HG03520 (cell line): ENCODE measurements at regions not wholly inside any gene's neighbourhood (a gene's known extent, or its start where the extent isn't known, plus 50 kb on each side); places are given as distances from the start of the nearest gene placed in this dataset.
"Not testable (repeated sequence)": the region's sequence is repeated elsewhere in the genome, so short reads cannot be mapped to it uniquely, and the experiment has no call there.

Source experiments
- ATAC-seq: cut with Tn5 transposase; IDR thresholded peaks from one replicate; pipeline ENCODE4 v1.9.1; 2021; ENCODE audit warnings: mild to moderate bottlenecking, moderate library complexity; ENCODE audit not compliant: unreplicated experiment

DNA sequence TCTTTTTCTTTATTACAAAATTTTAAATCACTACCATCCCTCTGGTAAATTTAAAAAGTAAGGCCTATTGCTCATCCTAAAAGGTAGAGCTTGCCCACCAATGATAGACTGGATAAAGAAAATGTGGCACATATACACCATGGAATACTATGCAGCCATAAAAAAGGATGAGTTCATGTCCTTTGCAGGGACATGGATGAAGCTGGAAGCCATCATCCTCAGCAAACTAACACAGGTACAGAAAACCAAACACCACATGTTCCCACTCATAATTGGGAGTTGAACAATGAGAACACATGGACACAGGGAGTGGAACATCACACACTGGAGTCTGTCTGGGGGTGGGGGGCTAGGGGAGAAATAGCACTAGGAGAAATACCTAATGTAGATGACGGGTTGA is 155.2 kb upstream of the NOCT start:
- ATAC-seq, result not testable (repeated sequence)

DNA sequence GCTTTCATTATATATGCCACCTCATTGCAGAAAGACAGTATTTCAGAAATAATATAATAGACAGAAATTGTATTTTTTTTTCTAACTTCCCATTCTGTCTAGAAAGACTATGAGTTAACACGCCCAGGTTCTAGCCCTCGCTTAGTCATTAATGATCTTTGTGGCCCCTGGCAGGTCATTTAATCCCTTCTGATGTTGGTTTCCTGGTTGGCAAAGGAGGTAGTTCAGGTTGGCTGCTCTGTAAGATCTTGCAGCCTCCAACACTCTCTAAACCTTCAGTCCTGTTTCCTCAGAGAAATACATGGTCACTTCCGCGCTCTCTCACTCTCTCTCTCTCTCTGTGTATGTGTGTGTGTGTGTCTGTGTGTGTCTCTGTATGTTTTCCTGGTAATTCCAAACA is 156.3 kb upstream of the NOCT start:
- no peak for ATAC-seq

DNA sequence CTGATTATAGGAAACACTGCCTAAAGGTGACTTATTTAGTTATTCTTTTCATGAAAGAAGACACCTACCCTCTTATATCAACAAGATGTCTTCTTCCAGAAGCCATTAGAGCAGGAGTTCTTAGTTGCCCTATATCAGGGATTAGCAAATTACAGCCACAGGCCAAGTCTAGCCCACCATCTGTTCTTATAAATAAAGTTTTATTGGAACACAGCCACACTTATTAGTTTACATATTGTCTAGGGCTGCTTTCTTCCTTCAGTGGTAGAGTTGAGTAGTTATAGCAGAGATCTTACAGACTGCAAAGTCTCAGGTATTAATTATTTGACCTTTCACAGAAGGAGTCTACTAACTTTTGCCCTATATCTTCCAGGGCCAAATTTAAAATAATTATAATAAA is 157.2 kb upstream of the NOCT start:
- no peak for ATAC-seq

DNA sequence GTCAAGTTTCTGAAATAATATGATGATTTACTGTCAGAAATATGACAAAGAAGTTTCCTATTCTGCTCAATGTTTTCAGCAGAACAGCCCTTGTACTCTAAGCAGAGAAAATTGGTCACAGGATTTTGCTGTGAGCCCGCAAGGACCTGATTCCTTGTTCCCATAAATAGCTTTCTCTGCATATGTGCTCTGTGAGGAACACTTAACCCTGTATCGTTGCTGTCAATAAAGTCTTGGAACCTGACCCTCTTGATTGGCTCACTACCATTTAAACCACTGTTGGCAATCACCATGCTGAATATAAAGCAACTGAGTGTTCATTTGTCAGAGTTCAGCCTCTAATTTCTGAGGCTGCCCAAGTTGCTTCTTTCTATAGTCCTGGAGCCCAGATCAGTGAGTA is 158.2 kb upstream of the NOCT start:
- ATAC-seq, result no peak

DNA sequence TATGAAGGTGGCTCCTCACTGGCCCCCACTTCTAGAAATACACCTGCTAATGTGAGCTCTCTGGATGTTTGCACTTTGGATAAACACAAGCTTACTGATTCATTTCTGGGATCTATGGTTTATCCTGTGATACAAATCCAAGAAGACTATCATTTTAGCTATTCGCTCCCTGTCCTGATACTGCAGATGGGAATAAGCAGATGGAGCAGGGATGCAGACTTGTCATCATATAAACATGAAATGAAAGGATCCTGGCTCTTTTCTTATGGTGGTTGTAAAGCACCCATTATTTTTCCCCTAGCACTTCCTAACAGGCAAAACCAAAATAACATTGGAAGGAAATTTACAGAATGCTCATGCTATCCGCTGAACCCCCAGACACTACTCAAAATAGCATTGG is 162.9 kb upstream of the NOCT start:
- ATAC-seq, result no peak

DNA sequence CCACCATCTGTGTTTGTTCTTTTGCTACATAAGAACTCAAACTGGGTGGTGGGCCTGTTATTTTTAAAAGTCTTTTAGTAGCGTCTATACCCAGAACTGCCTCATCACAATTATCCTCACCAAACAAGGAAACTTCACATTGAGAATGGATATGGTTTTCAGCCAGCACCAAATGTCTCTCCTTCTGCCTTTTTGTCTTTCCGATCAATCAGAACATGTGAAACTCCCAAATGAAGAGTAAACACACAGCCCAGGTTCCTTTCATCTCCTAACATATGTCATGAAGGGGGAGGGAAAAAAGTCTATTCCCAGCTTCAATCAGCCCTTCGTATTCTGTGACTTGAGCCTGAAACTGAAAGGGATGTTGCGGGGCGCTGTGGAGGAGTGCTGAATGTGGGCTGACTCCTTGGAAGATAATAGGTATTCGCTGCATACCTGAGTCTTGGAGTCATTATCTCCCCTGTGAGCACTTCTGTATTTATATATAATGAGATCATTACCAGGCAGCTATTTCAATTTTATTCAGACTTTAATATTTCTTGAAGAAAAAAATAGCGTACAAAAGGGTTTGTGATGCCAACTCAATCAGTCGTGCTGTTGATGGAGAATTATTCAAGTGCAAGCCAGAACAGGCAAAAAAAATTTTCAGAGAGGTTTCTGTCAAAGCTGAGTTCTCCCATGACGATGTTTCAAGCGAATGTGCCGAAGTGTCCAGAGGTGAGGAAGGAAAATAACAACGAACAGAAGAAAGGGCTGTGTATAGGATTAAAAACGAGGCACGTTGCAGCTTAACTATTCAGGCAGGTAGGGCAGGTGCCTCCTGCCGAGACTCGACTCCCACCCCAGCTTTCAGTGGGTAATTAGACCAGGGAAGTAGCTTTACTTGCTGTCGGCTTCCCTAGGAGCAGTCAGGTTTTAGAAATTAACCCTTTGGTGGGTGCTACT is 163.9 kb upstream of the NOCT start:
- no peak for ATAC-seq

DNA sequence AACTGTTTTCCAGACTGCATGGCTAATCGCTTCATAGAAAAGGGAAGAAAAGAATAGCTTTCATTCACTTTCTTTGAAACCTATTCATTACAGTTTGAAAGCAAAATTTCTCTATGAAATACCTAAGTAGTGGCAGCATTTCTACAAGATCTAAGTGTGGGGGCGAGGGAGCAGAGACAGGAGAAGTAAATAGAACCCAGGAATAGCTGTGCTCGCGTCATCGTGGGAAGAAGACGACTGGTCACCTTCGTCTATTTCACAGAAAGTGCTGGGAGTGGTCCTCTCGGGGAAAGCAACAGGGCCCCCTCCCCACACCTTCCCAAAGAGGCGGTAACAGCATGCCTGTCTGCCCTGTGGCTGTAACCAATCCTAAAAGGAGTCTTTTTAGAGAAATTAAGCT is 169.9 kb upstream of the NOCT start:
- ATAC-seq, result no peak

DNA sequence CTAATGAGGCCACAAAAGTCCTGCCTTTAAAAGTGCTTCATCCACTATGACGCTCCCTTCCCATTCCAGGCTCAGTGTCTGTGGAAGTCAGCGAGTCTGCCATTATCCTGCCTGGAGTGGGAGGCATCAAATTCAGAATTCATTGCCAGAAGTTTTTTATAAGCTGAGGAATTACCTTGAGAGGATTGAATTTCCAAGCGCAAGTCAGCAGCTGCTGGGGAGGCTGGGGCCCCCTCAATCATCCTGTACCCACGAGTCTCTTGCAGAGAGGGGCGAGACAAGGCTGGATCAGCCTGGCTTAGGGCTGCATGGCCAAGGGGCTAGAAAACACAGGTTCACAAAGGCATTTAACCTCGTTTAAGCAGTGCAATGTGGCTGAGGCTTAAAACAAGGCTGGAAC is 170.5 kb upstream of the NOCT start:
- ATAC-seq, result no peak

DNA sequence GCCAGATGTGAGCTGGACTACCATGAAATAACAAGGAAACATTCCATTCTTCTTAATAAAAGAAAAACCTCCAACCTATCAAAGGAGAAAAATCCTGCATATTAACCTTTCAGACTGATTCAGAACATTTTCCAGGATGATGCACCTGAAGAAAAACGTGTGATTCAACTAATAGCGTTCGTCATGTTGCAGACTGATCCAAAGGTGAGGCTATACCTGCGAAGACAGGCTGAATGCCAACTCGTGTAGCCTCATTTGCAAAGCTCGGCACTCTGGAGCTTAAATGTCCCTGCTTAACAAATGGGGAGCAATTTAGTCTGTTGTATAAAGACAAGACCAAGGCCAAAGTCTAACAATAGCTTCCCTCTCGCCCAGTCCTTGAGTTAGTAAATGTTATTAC is 172.0 kb upstream of the NOCT start:
- ATAC-seq, result no peak

DNA sequence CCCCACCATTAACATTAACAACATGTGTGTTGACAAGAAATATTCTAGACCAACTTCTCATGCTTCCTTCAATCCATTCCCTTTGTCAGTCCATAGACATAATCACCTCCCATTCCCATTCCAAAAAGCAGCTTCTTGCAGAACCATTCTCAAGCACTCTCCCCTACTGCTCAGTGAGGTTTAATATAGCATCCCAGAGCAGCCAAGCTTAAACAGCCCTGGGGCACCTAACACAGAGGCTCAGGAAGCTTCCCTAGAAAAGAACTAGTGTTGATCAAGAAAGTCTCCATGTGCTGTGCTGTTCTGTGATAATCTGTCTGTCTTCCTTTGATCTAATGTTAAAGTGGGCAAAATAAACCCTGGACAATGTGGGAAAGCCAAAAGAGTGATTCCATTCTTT is 174.2 kb upstream of the NOCT start:
- no peak for ATAC-seq

DNA sequence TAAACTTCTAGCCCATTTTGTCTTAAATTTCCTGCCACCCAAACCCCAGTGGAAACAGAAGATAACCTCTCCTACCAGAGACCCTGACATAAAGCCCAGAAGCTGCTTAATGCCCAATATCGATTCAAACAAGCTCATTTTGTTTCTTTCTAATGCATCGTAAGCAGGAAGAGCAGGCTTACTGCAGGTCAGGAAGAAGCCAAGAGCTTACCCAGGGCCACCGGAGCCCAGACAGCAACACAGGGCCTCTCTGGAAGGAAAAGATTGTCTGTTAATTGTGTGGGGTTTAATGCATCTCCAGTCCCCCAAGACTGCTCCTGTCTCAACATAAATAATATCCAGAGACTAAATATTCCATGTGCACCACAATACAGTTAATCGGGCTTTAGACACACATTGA is 177.3 kb upstream of the NOCT start:
- no peak for ATAC-seq

DNA sequence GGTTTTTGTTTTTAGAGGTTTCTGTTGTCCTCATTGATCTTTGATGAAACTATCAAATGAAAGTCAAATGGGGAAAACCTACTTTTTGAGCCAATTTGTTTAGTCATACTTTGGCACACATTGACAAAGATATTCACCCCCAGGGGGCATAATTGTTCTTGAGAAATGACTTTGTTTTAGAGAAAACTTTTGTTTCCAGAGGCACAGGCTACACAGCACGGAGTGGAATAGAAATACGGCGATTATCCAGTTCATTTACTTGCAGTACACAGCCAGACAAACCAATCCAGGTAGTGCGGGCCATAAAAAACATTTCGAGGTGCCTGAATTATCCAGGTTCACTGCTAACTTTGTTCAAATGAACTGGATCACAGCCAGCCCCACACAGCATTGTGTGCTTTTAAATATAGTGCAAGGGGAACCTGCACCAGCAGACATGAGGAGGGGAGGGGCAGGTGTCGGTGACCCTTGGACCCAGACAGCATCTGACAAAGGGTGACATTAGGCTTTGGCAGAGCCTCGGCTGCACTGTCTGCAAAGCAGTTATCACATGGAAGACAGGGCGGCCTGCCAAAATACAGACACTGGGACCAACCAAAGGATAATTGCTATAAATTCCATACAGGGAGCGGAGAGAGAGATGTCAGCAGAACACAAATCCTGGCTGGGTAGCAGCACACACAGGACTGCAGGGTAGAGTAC is 179.6 kb upstream of the NOCT start:
- ATAC-seq, result no peak

DNA sequence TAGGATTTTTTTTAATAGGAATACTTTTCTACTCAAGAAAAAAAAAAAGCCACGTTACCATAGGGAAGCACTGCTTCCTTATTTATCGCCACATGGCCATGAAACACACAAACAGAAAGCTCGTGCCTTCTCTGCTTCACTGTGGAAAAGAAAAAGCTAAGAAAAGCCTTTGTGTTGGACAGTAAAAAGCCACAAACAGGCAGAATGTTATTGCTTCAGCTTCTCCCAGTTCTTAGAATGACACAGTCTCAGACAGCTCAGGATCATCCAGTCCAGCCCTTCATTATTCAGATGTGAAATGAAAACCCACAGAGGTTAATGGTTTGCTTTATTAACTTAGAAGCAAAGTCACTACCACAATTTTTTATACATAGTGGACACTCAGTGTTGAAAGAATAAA is 181.6 kb upstream of the NOCT start:
- no peak for ATAC-seq

DNA sequence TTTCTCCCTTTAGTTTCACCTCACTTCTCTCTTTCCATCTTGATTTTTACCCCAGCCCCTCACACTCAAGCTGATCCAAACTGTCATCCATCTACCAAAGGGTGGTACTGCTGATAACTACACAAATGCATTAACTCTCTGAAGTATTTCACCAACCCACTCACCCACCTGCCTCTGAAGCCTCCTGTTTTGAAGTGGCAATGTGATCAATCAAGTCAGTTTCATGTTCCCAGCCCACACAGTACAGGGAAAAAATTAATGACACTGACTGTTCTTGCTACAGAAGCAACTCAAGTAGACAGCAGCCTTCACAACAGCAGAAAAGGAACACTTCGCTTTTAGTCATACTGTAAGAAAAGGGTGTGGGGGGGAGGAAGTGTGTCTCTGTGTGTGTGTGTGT is 183.0 kb upstream of the NOCT start:
- no peak for ATAC-seq

DNA sequence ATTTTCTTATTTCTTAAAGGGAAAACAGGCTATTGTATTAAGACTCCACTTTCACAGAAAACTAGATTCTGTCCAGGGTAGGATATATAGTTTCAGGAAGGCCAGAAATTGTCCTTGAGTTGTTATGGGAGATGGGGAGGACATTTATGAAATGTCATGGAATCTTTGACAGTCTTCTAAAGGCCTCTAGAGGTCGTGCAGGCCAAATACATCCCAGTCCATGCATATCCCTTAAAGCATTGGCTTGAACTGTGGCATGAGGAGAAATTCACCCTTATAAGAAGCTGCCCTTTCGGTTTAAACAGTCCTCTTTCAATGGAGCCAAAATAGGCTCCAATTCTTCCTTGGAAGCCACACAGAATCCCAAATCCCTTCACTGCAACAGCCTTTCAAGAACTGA is 183.6 kb upstream of the NOCT start:
- ATAC-seq, result no peak

DNA sequence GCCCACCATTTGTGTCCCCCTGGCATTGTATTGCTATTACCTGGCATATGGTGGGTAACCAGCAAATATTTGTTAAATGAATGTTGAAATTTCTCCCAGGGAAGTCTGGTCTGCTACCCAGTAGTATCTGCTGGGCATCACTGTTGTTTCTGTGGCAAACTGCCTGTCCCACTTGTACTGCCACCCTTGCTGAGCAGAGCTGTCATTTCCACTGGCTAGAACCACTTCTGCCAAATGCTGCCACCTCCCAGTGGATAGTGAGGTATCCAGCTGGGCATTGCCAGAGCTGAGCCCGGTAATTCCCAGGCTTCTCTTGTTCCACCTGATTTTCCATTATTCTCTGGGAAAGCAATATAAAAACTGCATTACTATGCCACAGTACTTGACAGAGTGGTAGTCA is 186.7 kb upstream of the NOCT start:
- no peak for ATAC-seq

DNA sequence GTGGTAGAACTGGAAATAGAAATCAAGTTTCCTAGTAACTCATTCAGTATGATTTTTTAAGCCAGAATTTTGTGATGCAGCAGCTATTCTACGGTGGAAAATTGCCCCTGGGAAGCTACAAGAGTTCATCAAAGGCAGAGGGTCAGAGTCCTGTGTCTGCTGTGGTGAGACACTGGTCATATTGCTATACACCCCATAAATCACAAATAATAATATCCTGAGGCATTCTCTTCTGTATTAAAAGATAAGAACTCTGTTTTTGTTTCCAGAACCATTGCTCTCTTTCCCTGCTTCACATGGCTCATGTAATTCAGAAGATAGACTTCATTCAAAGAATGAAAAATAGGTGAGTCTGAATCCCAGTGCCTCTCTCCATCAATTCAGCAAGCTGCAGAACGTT is 188.8 kb upstream of the NOCT start:
- ATAC-seq, result no peak

DNA sequence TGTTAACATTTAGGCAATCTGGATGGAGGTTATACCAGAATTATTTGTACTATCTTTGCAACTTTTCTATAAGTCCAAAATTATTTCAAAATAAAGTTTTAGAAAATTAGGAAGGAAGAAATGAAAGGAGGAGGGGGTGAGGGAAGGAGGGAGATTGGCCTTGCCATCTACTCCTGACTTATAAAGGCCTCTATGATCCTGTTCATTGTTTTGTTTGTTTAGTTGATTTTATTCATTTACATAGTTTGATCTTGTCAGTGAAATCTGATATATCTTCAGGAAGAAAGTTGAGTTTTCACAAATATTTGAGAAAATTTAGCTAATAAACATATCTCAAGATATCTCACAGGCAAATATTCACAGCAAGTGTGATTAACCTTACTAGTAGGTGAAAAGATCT is 189.3 kb upstream of the NOCT start:
- ATAC-seq, result no peak

DNA sequence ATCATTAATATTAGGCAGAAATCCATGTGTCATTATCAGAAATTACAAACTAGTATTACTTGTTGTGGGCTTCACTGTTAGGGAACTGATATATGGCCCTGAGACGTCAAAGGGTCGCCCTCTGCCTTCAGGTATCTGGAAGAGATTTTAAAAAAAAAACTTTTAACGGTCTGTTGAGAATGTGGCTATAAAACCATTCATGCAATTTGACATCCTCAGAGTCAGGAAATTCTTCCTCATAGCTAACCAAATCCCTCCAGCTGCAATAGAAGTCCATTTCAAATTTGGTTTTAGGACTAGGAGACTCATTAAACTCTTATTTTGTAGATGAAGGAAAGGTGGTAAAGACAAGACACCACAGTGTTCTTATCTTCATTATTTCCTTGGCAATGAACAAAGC is 194.2 kb upstream of the NOCT start:
- ATAC-seq, result no peak

DNA sequence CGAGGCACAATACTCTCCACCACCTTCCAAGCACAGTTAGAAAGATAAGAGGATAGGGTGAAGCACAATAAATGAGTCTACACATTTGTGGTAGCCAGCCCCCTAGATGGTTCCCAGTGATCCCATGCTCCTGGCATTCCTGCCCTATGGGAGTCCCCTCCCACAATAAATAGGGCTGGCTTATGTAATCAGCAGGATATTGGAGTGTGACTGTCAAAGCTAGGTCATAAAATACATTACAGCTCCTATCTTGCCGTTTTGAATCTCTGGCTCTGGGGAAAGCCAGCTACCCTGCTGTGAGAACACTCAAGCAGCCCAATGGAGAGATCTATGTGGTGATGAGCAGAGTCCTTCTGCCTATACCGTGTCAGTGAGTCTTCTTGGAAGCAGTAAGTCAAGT is 198.7 kb upstream of the NOCT start:
- no peak for ATAC-seq

DNA sequence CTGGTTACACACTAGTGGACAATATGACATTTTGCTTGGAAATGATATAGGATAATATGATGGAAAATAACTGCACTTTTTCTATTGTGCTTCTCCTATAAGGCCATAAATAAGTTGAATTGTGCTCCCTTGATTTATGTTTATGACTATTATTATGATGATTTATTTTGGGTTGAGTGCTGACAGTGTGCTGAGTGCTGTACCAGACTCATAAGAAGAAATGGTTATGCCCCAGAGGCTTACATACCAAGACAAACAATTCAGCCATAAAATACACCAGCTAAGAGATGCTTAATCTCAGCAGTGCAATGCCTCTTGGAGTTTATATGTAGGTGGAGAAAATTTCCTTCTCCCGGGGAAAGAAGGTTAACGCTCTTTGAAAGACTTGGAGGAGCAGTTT is 199.8 kb upstream of the NOCT start:
- no peak for ATAC-seq

DNA sequence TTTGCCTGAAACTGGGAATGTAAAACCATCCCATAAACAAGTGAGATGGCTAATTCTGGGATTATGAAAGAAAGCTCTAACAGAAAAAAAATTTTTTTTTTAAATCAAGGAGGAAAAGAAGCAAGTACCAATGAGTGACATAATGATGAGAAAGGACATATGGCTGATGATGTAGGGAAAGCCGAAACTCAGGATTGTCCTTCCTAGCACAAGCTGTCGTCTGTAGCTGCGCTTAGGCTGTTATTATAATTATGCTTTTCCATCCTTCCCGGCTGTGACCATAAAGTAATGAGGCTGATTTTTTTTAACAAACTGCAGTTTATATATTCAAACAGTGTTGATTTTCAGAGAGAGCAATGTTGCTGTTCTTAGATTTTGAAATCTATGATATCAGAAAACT is 209.8 kb upstream of the NOCT start:
- ATAC-seq, result no peak
